Amniotic epithelial cell (primary cell): ENCODE measurements at regions not wholly inside any gene's neighbourhood (a gene's known extent, or its start where the extent isn't known, plus 50 kb on each side); places are given as distances from the start of the nearest gene placed in this dataset.

Experiments
- DNase-seq: peaks from one replicate; pipeline ENCODE4 v3.0.0-alpha.2; 2010; ENCODE audit warnings: low read depth

DNA sequence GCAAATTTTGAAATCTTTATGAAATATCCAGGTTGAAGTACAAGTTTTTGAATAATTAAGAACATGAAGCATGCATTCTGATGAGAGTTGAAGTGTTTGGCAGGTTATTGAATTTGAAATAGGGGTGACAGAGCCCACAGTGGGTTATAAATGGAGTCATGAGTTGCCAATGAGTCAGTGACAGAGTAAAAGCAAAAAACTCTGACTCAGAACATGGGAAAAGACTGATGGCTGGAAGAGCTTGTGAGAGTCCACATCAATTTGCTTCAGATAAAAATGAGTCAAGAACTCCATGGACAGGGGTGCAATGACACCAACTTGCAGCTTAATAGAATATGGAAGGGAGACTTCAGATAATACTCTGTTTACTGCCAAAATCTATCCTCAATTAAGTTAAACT, 105.3 kb downstream of the SLC6A15 start:
- peak; percentile 7 for DNase-seq

DNA sequence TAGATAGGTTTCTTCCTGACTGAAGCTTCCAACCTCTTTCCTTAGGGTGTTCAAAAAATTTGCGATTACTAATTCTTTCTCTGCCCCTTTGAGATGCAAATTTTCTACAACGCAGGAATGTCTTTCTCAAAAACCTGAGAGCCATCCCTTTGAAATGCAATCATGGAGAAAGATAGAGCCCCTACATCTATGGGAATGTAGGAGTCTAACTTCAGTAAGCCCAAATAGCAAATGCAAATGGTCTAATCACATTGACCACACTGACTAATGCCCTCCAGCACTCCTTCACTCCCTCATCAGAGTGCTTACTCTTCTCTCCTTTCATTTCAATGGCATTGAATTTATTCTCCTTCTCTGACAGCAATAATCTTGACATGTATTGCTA, 107.1 kb downstream of the SLC6A15 start:
- peak; percentile 15 for DNase-seq

GRCh38 chr12:84804691-84805473, 107.7 kb downstream of the SLC6A15 start:
- no peak for DNase-seq

- DNase-seq: no peak
These were observed 108.9 kb downstream of the SLC6A15 start for GRCh38 chr12:84803661-84804060.

GRCh38 chr12:84802161-84802560, 110.4 kb downstream of the SLC6A15 start:
- DNase-seq: no peak

- peak; percentile 15 for DNase-seq
These were observed 118.8 kb downstream of the SLC6A15 start for GRCh38 chr12:84793558-84794367.

- peak; percentile 17 for DNase-seq
These were observed 121.2 kb downstream of the SLC6A15 start for GRCh38 chr12:84791444-84791843.

DNA sequence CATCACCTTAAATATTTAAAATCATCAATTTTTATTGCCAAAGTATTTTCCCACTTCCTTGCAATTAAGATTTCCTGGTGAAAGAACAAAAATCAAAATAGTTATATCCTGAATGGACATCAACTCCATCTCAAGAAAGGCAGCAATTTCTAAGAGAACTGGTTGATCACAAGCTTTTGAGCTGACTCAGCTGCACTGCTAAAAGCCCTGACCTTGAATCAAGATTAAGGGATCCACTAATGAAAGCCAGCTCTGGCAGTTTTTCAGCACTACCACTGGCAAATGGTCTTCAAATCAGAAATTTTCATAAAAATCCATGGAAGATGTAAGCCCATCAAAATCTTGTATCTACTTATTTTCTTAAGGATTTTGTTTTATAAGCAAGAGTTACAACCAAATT, 123.4 kb downstream of the SLC6A15 start:
- peak; percentile 64 for DNase-seq

DNA sequence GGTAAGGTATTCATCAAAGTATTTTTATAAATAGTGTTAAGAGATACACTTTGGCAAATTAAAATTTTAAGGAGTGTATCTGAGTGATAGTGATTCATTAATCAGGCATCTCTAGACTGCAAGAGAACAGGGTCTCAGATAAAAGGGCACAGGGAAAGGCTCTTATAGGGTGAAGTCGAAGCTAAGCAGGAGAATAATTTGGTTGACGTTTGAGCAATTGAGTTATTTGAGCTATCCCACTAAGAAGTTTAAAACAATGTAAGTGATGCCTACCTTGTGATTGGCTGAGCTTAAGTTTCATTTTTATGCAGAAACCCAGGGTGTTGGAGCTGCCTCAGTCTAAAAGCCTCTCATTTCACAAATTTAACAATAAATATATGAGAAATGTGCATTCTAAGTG, 125.3 kb downstream of the SLC6A15 start:
- no peak for DNase-seq

GRCh38 chr12:84786622-84787021, 126.0 kb downstream of the SLC6A15 start:
- DNase-seq: no peak

DNA sequence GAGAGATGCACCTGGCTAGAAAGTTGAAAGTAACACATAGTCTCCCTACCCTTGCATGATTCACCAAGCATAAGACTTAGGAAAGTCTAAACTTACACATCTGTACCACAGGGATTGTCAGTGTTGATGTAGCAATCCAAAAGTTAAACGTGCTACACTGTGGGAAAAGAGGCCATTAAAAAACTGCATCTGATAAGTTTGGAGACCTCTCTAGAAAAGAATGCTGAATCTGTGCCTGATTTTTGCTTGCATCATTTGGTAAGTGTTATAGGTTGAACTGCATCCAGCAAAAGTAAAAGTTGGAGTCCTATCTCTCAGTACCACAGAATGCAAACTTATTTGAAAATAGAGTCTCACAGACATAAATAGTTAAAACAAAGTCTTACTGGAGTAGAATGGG, 126.6 kb downstream of the SLC6A15 start:
- DNase-seq: no peak

DNA sequence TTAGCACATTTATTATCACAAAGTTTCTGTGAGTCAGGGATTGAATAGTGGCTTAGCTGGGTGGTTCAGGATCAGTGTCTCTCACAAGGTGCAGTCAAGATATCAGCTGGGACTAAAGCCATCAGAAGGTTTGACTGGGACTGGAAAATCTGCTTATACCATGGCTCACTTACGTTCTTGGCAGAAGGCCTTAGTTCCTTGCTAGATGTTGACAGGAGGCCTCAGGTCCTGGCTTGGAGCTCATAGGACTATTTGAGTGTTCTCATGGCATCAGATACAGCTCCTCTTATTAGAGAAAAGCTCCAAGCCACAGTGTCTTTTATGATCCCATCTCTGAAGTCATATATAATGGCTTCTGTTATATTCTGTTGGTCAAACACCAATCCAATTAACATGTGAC, 127.3 kb downstream of the SLC6A15 start:
- DNase-seq: no peak

DNA sequence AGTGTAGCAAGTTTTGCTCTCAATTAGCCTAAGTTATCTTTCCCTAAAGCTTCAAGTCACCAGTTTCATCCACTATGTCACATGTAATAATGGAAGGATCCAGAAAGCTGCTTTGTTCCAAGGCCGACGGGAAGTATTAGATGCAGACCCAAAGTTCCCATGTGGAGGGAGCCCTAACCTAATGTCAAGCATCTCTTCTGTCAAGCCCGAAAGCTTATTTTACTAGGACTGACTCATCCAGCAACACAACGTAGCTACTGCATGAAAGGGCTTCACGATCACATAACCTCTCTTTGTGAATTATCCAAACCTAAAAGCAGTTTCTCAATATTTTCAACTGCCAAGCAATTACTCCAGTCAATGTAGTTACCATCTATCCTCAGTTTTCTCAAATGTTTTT, 133.4 kb downstream of the SLC6A15 start:
- no peak for DNase-seq

- peak; percentile 36 for DNase-seq
These were observed 140.3 kb downstream of the SLC6A15 start for GRCh38 chr12:84772281-84772680.

- peak; percentile 49 for DNase-seq
These were observed 145.5 kb downstream of the SLC6A15 start for GRCh38 chr12:84767079-84767478.

DNA sequence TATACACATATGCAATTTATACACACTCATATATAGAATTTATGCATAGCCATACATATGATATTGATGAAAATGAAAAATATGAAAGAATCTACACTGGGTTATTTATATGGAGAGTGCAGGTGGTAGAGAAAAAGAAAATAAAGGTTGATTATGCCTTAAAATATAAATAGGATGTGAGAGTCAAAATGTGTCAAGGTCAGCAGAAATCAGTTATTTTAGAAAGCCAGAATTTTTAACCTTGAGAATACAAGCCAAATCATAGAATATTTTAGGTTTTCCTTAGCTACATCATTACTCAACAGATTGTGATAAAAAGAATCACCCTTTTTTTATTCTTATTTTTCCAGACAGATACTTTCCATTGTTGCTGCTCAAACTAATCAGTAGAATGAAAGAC, 146.2 kb downstream of the SLC6A15 start:
- DNase-seq: no peak

- peak; percentile 80 for DNase-seq
These were observed 148.6 kb downstream of the SLC6A15 start for GRCh38 chr12:84764001-84764400.

DNA sequence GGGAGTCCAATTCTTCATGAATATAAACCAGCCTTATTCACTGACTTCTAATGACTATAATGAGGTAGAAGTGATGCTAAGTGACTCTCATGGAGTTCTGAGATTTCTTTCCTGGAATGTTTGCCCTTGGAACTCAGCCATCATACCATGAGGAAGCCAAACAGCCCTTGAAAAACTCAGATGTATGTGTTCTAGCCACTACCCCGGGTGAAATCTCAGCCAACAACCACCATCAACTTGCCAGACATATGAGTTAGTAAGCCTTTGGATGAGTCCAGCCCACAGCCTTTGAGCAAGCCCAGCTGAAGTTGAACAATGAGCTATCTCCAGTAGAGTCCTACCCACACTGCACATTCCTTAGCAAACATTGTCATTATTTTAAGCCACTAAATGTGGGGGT, 149.5 kb downstream of the SLC6A15 start:
- DNase-seq: peak; percentile 92

GRCh38 chr12:84760091-84760865, 152.3 kb downstream of the SLC6A15 start:
- no peak for DNase-seq

DNA sequence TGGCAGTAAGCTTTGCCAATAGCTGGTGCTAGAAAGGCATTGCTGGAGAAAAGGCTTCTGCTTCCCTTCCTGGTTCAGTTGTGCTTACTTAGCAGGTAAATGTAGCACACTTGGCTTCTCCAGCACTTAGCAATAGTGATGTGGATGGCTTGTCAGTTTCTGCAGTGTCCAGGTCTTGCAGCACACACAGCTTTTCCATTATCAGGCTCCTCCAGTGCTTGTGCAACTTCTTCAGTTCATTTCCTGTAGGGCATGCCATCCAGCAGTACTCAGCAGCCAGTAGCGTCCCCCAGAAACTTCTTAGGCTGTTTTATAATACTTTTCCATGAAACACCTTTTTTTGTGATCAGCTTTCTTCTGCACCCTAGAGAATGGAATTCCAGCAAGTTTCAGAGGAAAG, 154.6 kb downstream of the SLC6A15 start:
- peak; percentile 89 for DNase-seq

- peak; percentile 72 for DNase-seq
These were observed 155.6 kb downstream of the SLC6A15 start for GRCh38 chr12:84756961-84757360.

- no peak for DNase-seq
These were observed 167.5 kb downstream of the SLC6A15 start for GRCh38 chr12:84745127-84745526.

DNA sequence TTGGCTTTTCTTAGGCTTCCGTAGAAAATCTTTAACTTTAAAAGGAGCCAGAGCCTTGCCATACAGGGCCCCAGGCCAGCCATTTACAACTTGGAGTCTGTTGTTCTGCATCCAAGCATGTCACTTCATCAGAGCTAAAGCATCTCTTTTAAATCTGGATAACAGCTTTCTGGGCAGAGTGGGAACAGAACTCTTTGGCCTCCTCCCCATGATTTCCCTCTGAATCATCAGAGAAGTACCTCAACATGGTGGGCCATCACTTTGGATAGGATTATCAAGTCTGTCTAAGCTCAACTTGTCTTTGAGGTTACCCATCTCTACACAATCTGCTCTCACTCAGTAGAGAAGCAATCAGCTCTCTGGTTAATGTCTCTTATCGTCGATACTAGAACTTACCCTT, 170.9 kb downstream of the SLC6A15 start:
- peak; percentile 82 for DNase-seq
